Esophagus squamous epithelium (tissue), 4 donors: ENCODE measurements at regions not wholly inside any gene's neighbourhood (a gene's known extent, or its start where the extent isn't known, plus 50 kb on each side); places are given as distances from the start of the nearest gene placed in this dataset.

Source experiments
- CTCF ChIP-seq, 6 experiments: fragments of 450-650 bp in 4 of 6; fragments of 200-600 bp in 2 of 6; sonication (generic) in 2 of 6; IDR thresholded peaks; one replicate each; pipeline ENCODE4 v1.5.1; 2016 to 2019; ENCODE audit warnings: antibody characterized with exemption in 6 of 6, mild to moderate bottlenecking in 4 of 6, moderate library complexity in 4 of 6
- POLR2A ChIP-seq, 4 donors: fragments of 450-650 bp; IDR thresholded peaks; one replicate each; pipeline ENCODE4 v1.6.1; 2017; ENCODE audit warnings: antibody characterized with exemption in 4 of 4, mild to moderate bottlenecking in 4 of 4, moderate library complexity in 3 of 4

GRCh38 chr14:71726580-71727021 is 205.6 kb upstream of the RGS6 start:
- TF ChIP-seq POLR2A (IDR thresholded peaks at IDR 0.05): no peak
- no peak for TF ChIP-seq CTCF (IDR thresholded peaks at IDR 0.05)
